HPDE6-E6E7 (cell line): ENCODE measurements at regions not wholly inside any gene's neighbourhood (a gene's known extent, or its start where the extent isn't known, plus 50 kb on each side); places are given as distances from the start of the nearest gene placed in this dataset.

Experiments
- DNase-seq: peaks from one replicate; pipeline ENCODE4 v3.0.0; 2011; ENCODE audit warnings: missing footprints; ENCODE audit errors: extremely low spot score

GRCh38 chr3:124660599-124660998, 69.7 kb upstream of the UMPS start:
- no peak for DNase-seq

- DNase-seq, result no peak
These were observed 66.6 kb upstream of the UMPS start for GRCh38 chr3:124663690-124664089.

- DNase-seq, result no peak
These were observed 65.4 kb upstream of the UMPS start for GRCh38 chr3:124664804-124665203.

- no peak for DNase-seq
These were observed 64.2 kb upstream of the UMPS start for GRCh38 chr3:124666067-124666466.

GRCh38 chr3:124669470-124669869, 60.8 kb upstream of the UMPS start:
- DNase-seq, result no peak

- no peak for DNase-seq
These were observed 59.1 kb upstream of the UMPS start for GRCh38 chr3:124671106-124671505.

GRCh38 chr3:124674336-124674735, 55.9 kb upstream of the UMPS start:
- DNase-seq, result no peak

- DNase-seq, result no peak
These were observed 54.0 kb upstream of the UMPS start for GRCh38 chr3:124676236-124676635.

- no peak for DNase-seq
These were observed 51.1 kb upstream of the UMPS start for GRCh38 chr3:124679048-124679638.
